ENCODE measurements at regions not wholly inside any gene's neighbourhood (a gene's known extent, or its start where the extent isn't known, plus 50 kb on each side); places are given as distances from the start of the nearest gene placed in this dataset.

DNA sequence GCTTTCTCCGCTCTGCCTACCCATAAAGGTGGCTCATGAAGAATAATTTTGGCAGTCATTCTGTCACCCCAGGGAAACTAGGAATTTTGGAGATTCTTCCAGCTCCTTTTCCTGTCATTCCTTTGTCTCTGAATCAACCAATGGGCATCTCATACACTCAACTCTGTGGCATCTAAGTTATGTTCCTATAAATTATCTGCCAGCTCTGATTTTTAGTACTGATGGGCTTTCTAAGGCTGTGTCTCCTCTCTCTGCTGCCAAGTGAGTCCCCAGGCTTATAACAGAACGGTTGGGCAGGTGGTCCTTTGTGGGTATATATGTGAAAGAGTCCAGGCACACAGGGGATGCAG lies 226.8 kb downstream of the NMUR2 start:
- TF ChIP-seq CTCF (IDR thresholded peaks at IDR 0.05; ENCODE audit: low read depth, low read length) (no peak), EZH2phosphoT487 (IDR thresholded peaks at IDR 0.05; ENCODE audit: low read depth) (no peak)

All from OCI-LY3 (cell line).